Esophagus muscularis mucosa (tissue), 4 donors: ENCODE measurements at regions not wholly inside any gene's neighbourhood (a gene's known extent, or its start where the extent isn't known, plus 50 kb on each side); places are given as distances from the start of the nearest gene placed in this dataset.
"Not testable (repeated sequence)": the region's sequence is repeated elsewhere in the genome, so short reads cannot be mapped to it uniquely, and the experiment has no call there.

ENCODE experiments used
- DNase-seq: peaks from one replicate; pipeline ENCODE4 v3.0.0-alpha.2; 2017; ENCODE audit errors: extremely low spot score
- H3K27ac ChIP-seq, 4 donors: fragments of 200-600 bp; sonication (generic); replicated peaks in 1 of 4; 1 replicate in 3 of 4; 2 replicates in 1 of 4; pipeline ENCODE4 v1.5.1; 2016 to 2019; ENCODE audit warnings: mild to moderate bottlenecking in 1 of 4
- H3K27me3 ChIP-seq, 4 donors: fragments of 200-600 bp; sonication (generic); one replicate each; pipeline versions ENCODE4 v1.5.1 to v1.6.0; 2016 to 2019
- H3K36me3 ChIP-seq, 4 donors: fragments of 200-600 bp; sonication (generic); one replicate each; pipeline ENCODE4 v1.5.1; 2016 to 2019
- H3K4me1 ChIP-seq, 4 donors: fragments of 200-600 bp; sonication (generic); one replicate each; pipeline ENCODE4 v1.5.1; 2016 to 2019
- H3K4me3 ChIP-seq, 4 donors: fragments of 200-600 bp; sonication (generic); 1 replicate in 2 of 4; 2 replicates in 2 of 4; pipeline ENCODE4 v1.5.1; 2016 to 2019; ENCODE audit warnings: mild to moderate bottlenecking in 4 of 4, moderate library complexity in 1 of 4
- H3K9me3 ChIP-seq, 4 donors: fragments of 200-600 bp; sonication (generic); 1 replicate in 3 of 4; 2 replicates in 1 of 4; pipeline ENCODE4 v1.5.1; 2016 to 2019
- EP300 ChIP-seq: sonication (generic); formaldehyde crosslinking; IDR thresholded peaks from one replicate; pipeline ENCODE4 v1.6.1; 2017; ENCODE audit warnings: antibody characterized with exemption
- POLR2A ChIP-seq: fragments of 450-650 bp; IDR thresholded peaks from one replicate; pipeline ENCODE4 v1.6.1; 2017; ENCODE audit warnings: antibody characterized with exemption, moderate library complexity, mild to moderate bottlenecking, low read depth
- POLR2AphosphoS5 ChIP-seq, 2 donors: sonication (generic); formaldehyde crosslinking; IDR thresholded peaks; one replicate each; pipeline ENCODE4 v1.6.1; 2017; ENCODE audit warnings: antibody characterized with exemption in 2 of 2
- WGBS: methylation state at CpG from one replicate; pipeline ENCODE4 v1.1.5; 2018; 5-methylcytosine and 5-hydroxymethylcytosine counted together
- intact Hi-C: fragments of 100-400 bp; cut with DNase I; formaldehyde crosslinking; loops from one replicate; pipeline ENCODE4 v1.15.1; 2023
- TF ChIP-seq, protein P1 (sequence below), 3 experiments: fragments of 200-600 bp in 2 of 3; fragments of 450-650 bp in 1 of 3; sonication (generic) in 2 of 3; IDR thresholded peaks; one replicate each; pipeline ENCODE4 v1.5.1; 2017 to 2019; ENCODE audit warnings: antibody characterized with exemption in 3 of 3, mild to moderate bottlenecking in 2 of 3, moderate library complexity in 1 of 3

- no peaks in the 10 kb centered on the region for H3K36me3 ChIP-seq
- H3K27me3 ChIP-seq: no peaks in the 10 kb centered on the region
- TF ChIP-seq POLR2A: no peak
- TF ChIP-seq, protein P1, sequence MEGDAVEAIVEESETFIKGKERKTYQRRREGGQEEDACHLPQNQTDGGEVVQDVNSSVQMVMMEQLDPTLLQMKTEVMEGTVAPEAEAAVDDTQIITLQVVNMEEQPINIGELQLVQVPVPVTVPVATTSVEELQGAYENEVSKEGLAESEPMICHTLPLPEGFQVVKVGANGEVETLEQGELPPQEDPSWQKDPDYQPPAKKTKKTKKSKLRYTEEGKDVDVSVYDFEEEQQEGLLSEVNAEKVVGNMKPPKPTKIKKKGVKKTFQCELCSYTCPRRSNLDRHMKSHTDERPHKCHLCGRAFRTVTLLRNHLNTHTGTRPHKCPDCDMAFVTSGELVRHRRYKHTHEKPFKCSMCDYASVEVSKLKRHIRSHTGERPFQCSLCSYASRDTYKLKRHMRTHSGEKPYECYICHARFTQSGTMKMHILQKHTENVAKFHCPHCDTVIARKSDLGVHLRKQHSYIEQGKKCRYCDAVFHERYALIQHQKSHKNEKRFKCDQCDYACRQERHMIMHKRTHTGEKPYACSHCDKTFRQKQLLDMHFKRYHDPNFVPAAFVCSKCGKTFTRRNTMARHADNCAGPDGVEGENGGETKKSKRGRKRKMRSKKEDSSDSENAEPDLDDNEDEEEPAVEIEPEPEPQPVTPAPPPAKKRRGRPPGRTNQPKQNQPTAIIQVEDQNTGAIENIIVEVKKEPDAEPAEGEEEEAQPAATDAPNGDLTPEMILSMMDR (IDR thresholded peaks at IDR 0.05): no peak
- TF ChIP-seq EP300: no peak
- TF ChIP-seq POLR2AphosphoS5 (IDR thresholded peaks at IDR 0.05): no peak
- no peak for DNase-seq
- H3K4me1 ChIP-seq: no peaks in the 10 kb centered on the region
- H3K4me3 ChIP-seq: no peak overlapping the region
- H3K9me3 ChIP-seq: peaks cover 0 to 5% (median 0%) of the 10 kb centered on the region in 4 donors
- 72% methylated on average over 1 of the region's 1 CpG for WGBS
- intact Hi-C loops: no loop called here
- no peak overlapping the region for H3K27ac ChIP-seq
Measured at GRCh38 chr13:85985797-85986196, 186.6 kb upstream of the SLITRK6 start.

GRCh38 chr13:85982102-85982501 lies 182.9 kb upstream of the SLITRK6 start:
- peaks cover 0 to 5% (median 0%) of the 10 kb centered on the region in 4 donors for H3K9me3 ChIP-seq
- H3K36me3 ChIP-seq: no peaks in the 10 kb centered on the region
- H3K4me3 ChIP-seq: no peak overlapping the region
- intact Hi-C loops: no loop called here
- DNase-seq: no peak
- no peak overlapping the region for H3K27ac ChIP-seq
- WGBS: 91% methylated on average over 3 of the region's 3 CpGs
- no peak for TF ChIP-seq EP300
- TF ChIP-seq POLR2A: no peak
- no peak for TF ChIP-seq POLR2AphosphoS5 (IDR thresholded peaks at IDR 0.05)
- TF ChIP-seq, protein P1 (IDR thresholded peaks at IDR 0.05): no peak
- H3K4me1 ChIP-seq: no peaks in the 10 kb centered on the region
- no peaks in the 10 kb centered on the region for H3K27me3 ChIP-seq

DNA sequence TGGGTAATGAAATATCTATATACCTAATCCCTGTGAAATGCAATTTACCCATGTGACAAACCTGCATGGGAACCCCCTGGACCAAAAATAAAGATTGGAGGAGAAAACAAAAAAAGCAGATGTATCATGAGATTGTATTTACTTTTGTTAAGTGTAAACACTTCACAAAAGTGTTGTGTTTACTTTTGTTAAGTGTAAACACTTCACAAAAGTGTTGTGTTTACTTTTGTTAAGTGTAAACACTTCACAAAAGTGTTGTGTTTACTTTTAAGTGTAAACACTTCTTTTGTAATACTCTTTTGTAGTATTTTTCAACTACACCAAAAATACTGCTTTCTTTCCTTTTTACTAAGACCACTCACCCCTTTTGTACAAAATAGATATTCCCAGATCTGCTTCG lies 181.2 kb upstream of the SLITRK6 start:
- H3K27ac ChIP-seq, H3K4me1 ChIP-seq, H3K9me3 ChIP-seq, H3K4me3 ChIP-seq, intact Hi-C loops, H3K27me3 ChIP-seq, H3K36me3 ChIP-seq, DNase-seq: not testable (repeated sequence)
- 97% methylated on average over 1 of the region's 1 CpG for WGBS

DNA sequence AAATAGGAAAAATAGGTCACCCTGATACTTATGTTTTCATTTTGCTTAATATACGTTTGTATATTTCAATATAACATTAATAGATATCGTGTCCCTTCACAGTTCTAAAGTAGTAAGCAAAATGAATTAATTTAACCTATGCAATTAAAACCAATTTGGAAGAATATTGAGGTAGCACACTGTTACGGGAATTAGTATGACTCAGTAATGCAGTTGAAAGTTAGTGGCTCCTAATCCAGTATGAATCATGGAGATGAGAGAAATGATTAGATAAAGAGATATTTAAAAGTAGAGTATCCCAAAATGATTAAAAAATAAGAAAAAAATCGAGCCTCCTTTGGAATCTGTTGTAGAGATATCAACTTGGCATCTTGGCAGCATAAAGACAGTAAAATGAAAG lies 177.0 kb upstream of the SLITRK6 start:
- intact Hi-C loops: no loop called here
- Histone ChIP-seq H3K27me3 (no peaks in the 10 kb centered on the region), H3K4me3 (no peak overlapping the region), H3K9me3 (no peaks in the 10 kb centered on the region), H3K4me1 (no peaks in the 10 kb centered on the region), H3K27ac (no peak overlapping the region), H3K36me3 (no peaks in the 10 kb centered on the region)
- TF ChIP-seq POLR2A: no peak
- TF ChIP-seq, protein P1 (IDR thresholded peaks at IDR 0.05): no peak
- TF ChIP-seq POLR2AphosphoS5 (IDR thresholded peaks at IDR 0.05): no peak
- TF ChIP-seq EP300: no peak
- DNase-seq: no peak
- WGBS: 74% methylated on average over 4 of the region's 4 CpGs

GRCh38 chr13:85974608-85975366 lies 175.6 kb upstream of the SLITRK6 start:
- Histone ChIP-seq H3K4me3 (no peak overlapping the region), H3K36me3 (no peaks in the 10 kb centered on the region), H3K27me3 (no peaks in the 10 kb centered on the region), H3K27ac (no peak overlapping the region), H3K9me3 (no peaks in the 10 kb centered on the region), H3K4me1 (no peaks in the 10 kb centered on the region)
- no peak for TF ChIP-seq EP300
- TF ChIP-seq POLR2AphosphoS5 (IDR thresholded peaks at IDR 0.05): no peak
- TF ChIP-seq POLR2A: no peak
- TF ChIP-seq, protein P1 (IDR thresholded peaks at IDR 0.05): no peak
- 78% methylated on average over 4 of the region's 4 CpGs for WGBS
- no peak for DNase-seq
- intact Hi-C loops: no loop called here
